Motor neuron (in vitro differentiated cells): ENCODE measurements at regions not wholly inside any gene's neighbourhood (a gene's known extent, or its start where the extent isn't known, plus 50 kb on each side); places are given as distances from the start of the nearest gene placed in this dataset.

ENCODE experiments used
- ATAC-seq, 8 experiments: fragments of 200-7000 bp; cut with Tn5 transposase; replicated peaks in 6 of 8; 2 replicates each; pipeline ENCODE4 v1.8.0; 2021; ENCODE audit warnings: mild to moderate bottlenecking in 8 of 8, moderate library complexity in 8 of 8
- H3K27ac ChIP-seq, 2 donors: fragments of 250-450 bp; sonication (Bioruptor Pico); 2 replicates each; pipeline ENCODE4 v1.9.0; 2021; ENCODE audit warnings: antibody characterized with exemption in 2 of 2, mild to moderate bottlenecking in 2 of 2, moderate library complexity in 1 of 2
- H3K4me1 ChIP-seq, 2 donors: fragments of 250-450 bp; sonication (Bioruptor Pico); replicated peaks in 1 of 2; 2 replicates each; pipeline ENCODE4 v1.6.1; 2021; ENCODE audit warnings: antibody characterized with exemption in 2 of 2, mild to moderate bottlenecking in 2 of 2, moderate library complexity in 1 of 2
- H3K4me3 ChIP-seq, 5 donors: fragments of 250-450 bp; sonication (Bioruptor Pico); 2 replicates each; pipeline ENCODE4 v1.9.0; 2021; ENCODE audit warnings: antibody characterized with exemption in 5 of 5, mild to moderate bottlenecking in 5 of 5, moderate library complexity in 4 of 5
- WGBS, 10 experiments: fragments of 450-650 bp; shearing (Covaris generic); methylation state at CpG; one replicate each; pipeline ENCODE4 v1.0.0; 2022; 5-methylcytosine and 5-hydroxymethylcytosine counted together
- in situ Hi-C, 9 experiments: fragments of 400-800 bp; cut with MboI; loops; one replicate each; pipeline ENCODE4 v1.15.0; 2021; ENCODE audit warnings: low sequenced_read_pairs in 9 of 9, low pct_unique_long_range_greater_than_20kb in 2 of 9; ENCODE audit not compliant: unreplicated experiment in 9 of 9

DNA sequence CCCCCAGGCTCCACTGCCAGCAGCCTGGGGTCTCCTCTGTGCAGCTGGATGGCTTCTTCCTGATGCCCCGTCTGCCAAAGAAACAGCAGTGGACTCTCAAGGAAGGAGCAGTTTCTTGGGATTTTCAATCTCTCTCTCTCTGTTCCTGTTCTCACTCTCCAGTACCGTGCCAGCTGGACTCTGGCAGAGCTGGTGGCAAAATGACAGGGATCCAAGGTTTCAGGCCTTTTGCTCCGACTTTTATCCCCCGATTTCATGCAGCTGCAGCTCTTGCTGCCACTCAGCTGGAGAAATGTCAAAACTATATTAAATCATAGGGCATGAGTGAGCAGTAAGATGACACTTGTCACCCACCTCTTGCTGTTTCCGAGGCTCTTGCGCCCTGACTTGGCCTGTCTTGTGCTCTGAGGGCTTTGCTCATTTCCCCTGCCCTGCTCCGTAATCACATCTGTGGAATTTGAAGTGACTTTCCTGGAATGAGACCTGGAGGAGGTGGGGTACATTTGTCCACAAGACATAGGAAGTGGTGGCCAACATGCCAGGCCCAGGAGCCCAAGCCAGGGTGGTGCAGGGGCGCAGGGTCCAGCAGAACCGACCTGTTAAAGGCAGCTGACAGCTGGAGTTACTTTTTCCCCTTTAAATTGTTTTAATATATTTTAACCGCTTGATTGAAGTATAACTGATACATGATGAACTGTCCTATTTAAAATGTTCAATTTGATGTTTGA lies 576.2 kb downstream of the PTPRU start:
- in situ Hi-C loops: no loop called here
- H3K4me1 ChIP-seq: peaks cover 0 to 4% of the 10 kb centered on the region in 2 donors
- 0 to 88% (median 70%) methylated on average over 1 to 9 of the region's 10 CpGs; no CpG with 5 or more reads in 1 of the 10 experiments for WGBS, 10 experiments
- H3K27ac ChIP-seq: no peak overlapping the region
- ATAC-seq: no peak
- H3K4me3 ChIP-seq: no peak overlapping the region

DNA sequence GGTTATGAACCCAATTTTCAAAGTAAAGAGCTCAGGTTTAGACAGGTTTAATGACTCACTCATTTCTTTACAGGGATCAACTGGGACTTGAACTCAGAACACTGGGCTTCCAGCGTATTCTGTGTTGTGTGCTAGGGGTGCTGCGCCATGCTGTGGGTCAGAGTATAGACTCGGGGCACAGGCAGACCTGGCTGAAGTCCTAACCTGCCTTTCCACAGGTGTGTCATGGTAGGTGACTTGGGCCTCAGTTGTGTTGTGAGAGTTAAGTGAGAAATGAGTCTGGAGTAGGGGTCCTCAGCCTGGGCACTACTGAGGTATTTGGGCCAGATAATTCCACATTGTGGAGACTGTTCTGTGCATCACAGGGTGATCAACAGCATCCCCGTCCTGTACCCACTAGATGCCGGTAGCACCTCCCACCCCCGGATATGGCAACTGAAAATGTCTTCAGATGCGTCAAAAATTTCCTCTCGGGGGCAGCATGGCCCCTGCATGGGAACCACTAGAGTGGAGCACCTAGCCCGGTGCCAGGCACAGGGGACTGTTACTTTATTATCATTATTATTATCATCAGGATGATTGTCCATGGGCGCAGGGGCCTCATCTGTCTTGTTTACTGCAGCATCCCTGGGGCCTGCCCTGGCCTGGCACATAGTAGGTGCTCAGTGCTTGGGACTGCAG lies 575.5 kb downstream of the PTPRU start:
- WGBS, 10 experiments: 17 to 90% (median 80%) methylated on average over 1 to 7 of the region's 10 CpGs; no CpG with 5 or more reads in 3 of the 10 experiments
- in situ Hi-C loops: no loop called here
- H3K4me1 ChIP-seq: peaks cover 0 to 8% of the 10 kb centered on the region in 2 donors

DNA sequence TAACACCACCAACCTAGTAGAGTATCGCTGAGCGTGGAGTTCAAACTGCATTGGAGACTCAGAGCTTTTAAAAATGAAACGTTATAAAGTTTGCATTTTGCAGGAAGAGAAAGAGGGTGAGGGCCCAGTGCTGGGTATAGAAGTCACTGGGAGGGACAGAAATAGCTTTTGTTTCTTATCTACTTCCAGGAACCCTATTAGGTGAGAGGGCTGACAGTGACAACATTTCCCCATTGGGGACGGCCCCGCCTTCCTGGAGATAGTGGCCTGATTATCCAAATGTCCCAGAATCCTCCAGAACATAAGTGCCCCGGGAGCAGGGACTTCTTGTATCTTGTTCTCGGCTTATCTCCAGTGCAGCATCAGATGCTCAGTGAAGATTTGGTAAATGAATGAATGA lies 574.9 kb downstream of the PTPRU start:
- Histone ChIP-seq H3K27ac (no peak overlapping the region), H3K4me3 (no peak overlapping the region), H3K4me1 (peaks cover 0 to 8% of the 10 kb centered on the region in 2 donors)
- 20 to 91% (median 75%) methylated on average over 3 to 7 of the region's 7 CpGs; no CpG with 5 or more reads in 2 of the 10 experiments for WGBS, 10 experiments
- in situ Hi-C loops: no loop called here
- no peak for ATAC-seq

More for the DNA sequence above, 575.5 kb downstream of the PTPRU start:
- Histone ChIP-seq H3K27ac (no peak overlapping the region), H3K4me3 (no peak overlapping the region)
- no peak for ATAC-seq

DNA sequence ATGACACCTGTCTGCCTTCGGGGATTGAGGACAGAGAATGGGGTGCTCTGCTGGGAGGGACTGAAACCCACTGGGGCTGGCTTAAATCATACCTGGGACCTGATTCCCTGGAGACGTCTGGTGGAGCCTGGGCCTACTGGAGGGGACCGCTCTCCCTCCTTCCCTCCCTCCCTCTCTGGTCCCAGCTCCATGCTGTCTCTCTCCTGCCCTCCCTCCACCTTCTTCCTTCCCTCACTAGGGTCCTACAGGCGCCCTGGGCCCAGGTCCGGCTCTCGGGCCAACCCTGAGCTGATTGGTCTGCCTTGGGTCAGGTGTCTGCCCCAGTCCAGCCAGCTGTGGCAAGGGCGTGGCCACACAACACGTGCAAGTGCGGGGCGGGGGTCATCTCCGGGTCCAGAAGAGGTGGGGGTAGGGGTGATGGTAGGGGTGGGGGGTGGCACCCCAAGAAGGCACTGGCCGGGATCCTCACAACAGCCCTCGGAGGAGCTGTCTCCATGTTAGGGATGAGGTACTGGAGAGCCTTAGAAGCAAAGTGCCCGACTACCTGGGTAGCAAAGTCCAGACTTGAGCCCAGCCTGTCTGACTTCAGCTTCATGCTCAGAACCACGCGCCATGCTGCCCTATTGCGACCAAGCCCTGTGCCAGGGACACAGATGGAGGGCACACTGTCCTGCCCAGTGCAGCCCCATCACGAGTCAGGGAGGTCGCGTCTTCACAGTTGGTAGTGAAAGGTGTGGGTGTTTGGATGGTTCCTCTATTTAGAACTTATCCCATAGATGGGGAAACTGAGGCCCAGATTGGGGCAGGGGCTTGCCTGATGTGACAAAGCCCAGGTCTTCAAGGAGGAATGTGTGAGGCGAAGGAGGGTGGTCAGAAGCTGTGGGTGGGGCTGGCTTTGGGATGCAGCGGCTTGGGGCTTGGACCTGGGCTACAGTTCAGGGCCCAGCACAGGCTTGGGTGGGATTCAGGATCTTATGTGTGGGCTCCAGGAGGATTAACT lies 574.1 kb downstream of the PTPRU start:
- H3K27ac ChIP-seq: no peak overlapping the region
- in situ Hi-C loops: no loop called here
- ATAC-seq: no peak
- no peak overlapping the region for H3K4me3 ChIP-seq
- peaks cover 0 to 8% of the 10 kb centered on the region in 2 donors for H3K4me1 ChIP-seq
- 40 to 95% (median 87%) methylated on average over 1 to 11 of the region's 22 CpGs; no CpG with 5 or more reads in 5 of the 10 experiments for WGBS, 10 experiments

DNA sequence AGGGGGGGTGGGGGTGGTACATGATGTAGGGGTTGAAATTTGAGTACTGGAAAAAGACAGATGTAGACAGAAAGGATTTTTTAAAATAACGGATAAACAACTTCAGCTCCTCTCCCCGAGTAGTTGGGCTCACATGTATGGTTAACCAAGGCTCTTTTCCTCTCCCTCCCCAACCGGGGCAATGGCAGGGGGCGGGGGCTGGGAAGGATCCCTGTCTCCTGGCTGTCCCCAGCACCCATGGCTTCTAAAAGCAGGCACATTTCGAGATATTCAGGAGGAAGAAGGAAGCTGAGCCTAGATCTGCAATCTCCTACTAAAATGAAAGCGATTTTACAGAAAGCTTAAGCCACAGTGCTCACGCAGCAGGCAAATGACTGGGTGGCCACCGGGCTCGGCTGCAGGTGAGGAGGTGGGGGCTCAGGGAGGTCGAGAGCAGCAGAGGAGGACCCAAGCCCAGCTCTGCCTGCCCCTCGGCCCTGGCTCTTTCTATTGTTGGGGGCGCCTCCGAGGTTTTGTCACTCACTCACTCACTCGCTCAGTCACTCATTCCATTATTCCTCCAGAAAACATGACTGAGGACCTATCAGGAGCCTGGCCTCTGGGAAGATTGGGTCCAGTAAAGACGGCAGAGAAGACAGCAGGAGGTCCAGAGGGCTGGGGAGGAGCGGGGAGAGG lies 573.3 kb downstream of the PTPRU start:
- in situ Hi-C loops: no loop called here
- WGBS, 10 experiments: 0 to 81% (median 76%) methylated on average over 1 to 12 of the region's 16 CpGs; no CpG with 5 or more reads in 2 of the 10 experiments
- Histone ChIP-seq H3K27ac (no peak overlapping the region), H3K4me1 (peaks cover 0 to 8% of the 10 kb centered on the region in 2 donors), H3K4me3 (no peak overlapping the region)
- no peak for ATAC-seq

DNA sequence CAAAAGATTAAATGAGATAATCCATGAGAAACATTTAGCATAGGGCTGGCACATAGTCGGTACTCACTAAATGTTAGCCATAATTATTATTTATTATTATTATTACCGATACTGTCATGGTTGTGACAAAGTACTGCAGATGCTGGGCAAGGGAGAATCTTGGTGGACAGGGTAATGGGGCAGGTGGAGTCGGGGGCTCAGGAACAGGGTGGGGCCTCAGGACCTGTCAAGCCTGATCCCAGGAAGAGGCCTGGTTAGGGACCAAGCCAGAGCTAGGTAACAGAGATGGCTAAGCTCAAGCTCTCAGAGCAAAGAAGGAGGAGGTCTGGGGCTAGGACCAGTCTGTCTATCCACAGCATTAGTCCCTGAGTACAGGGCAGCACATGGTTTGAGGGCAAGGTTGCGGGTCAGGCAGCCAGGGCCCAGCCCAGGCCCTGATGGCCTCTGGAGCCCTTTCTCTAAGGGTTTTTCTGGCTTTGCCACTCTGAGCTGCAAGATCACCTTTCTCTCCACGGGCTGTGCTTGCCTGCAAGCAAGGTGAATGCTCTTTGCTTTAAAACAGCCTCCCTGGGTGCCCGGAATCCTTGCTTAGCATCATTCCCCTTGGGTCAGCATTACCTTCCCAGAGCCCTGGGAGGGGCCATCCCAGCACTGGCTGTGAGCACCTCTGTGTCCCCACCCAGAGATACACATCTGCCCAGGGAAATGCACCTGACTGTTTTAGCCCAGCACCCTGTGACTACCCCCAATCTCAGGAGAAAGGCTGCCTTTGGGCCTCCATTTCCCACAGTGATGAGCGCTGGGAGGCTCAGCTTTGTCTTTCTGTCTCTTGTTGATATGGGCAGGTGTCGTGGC lies 572.0 kb downstream of the PTPRU start:
- peak in 1 of 8 experiments; percentile 33 for ATAC-seq
- in situ Hi-C loops: no loop called here
- Histone ChIP-seq H3K4me3 (no peak overlapping the region), H3K27ac (no peak overlapping the region), H3K4me1 (peaks cover 0 to 8% of the 10 kb centered on the region in 2 donors)
- WGBS, 10 experiments: 20 to 89% (median 77%) methylated on average over 1 to 8 of the region's 8 CpGs; no CpG with 5 or more reads in 3 of the 10 experiments

DNA sequence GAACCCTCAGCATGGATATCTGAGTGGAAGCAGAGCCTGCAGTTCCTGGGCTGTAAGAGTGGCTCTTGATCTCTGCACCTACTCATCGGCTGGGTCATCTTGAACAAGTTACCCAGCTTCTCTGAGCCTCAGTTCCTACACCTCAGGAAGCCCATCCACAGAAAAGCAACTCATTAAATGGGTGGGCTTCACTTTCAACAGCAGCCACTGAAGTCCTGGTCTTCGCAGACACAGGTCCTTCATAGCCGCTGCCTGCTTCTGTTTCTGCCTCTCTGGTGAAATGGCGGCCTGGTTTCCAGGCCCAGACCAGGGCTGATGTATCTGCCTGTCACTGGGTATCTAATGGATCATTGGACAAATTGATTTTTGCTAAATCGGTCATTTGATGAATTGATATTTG lies 571.4 kb downstream of the PTPRU start:
- no peak for ATAC-seq
- WGBS, 10 experiments: 61 to 100% (median 92%) methylated on average over 1 to 5 of the region's 5 CpGs; no CpG with 5 or more reads in 1 of the 10 experiments
- in situ Hi-C loops: no loop called here
- peaks cover 0 to 8% of the 10 kb centered on the region in 2 donors for H3K4me1 ChIP-seq
- H3K27ac ChIP-seq: no peak overlapping the region
- H3K4me3 ChIP-seq: no peak overlapping the region

DNA sequence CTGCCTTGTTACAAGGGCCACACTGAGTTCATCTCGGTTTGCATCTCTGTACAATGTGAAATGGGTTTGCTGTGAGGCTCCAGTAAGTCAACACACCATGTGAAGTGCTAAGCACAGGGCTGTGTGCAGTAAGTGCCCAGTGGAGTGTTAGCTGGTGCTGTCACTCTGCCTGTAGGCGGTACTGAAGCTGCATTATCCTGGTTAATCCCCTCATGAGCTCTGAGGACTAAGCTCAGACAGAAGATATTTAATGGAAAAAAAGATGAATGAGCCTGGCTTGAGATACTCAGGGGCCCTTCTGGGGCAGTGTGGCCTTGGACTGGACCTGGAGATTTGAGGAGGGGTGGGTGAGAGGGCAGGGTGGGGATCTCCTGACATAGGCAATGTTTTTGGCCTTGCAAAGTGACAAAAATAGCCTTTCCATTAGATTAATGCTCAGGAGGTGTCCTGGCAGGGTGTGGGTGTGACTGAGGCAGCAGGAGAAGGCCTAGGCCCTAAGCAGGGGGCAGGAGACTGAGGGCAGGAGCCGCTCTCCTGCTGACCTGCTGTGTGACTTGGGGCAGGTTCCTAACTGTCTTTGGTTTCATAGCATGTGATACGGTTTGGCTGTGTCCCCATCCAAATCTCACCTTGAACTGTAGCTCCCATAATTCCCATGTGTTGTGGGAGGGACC lies 570.5 kb downstream of the PTPRU start:
- no peak overlapping the region for H3K27ac ChIP-seq
- 0 to 100% (median 43%) methylated on average over 1 to 3 of the region's 4 CpGs; no CpG with 5 or more reads in 3 of the 10 experiments for WGBS, 10 experiments
- in situ Hi-C loops: no loop called here
- H3K4me1 ChIP-seq: peaks cover 0 to 15% of the 10 kb centered on the region in 2 donors
- H3K4me3 ChIP-seq: no peak overlapping the region
- peak in 1 of 8 experiments; percentile 58 for ATAC-seq

DNA sequence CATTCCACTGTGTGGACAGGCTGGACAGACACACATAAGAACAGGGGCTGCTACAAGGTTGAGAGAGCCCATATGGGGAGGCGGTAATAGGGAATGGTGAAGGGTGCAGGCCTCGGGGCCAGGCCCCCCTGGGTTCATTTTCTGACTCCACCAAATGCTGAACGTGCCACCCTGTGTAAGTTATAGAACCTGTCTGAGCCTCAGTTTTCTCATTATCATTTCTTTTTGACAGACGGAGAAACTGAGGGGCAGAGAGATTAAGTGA lies 569.5 kb downstream of the PTPRU start:
- Histone ChIP-seq H3K4me1 (peaks cover 0 to 17% of the 10 kb centered on the region in 2 donors), H3K27ac (no peak overlapping the region), H3K4me3 (no peak overlapping the region)
- WGBS, 10 experiments: 30 to 98% (median 85%) methylated on average over 3 to 4 of the region's 4 CpGs; no CpG with 5 or more reads in 5 of the 10 experiments
- in situ Hi-C loops: no loop called here
- no peak for ATAC-seq

DNA sequence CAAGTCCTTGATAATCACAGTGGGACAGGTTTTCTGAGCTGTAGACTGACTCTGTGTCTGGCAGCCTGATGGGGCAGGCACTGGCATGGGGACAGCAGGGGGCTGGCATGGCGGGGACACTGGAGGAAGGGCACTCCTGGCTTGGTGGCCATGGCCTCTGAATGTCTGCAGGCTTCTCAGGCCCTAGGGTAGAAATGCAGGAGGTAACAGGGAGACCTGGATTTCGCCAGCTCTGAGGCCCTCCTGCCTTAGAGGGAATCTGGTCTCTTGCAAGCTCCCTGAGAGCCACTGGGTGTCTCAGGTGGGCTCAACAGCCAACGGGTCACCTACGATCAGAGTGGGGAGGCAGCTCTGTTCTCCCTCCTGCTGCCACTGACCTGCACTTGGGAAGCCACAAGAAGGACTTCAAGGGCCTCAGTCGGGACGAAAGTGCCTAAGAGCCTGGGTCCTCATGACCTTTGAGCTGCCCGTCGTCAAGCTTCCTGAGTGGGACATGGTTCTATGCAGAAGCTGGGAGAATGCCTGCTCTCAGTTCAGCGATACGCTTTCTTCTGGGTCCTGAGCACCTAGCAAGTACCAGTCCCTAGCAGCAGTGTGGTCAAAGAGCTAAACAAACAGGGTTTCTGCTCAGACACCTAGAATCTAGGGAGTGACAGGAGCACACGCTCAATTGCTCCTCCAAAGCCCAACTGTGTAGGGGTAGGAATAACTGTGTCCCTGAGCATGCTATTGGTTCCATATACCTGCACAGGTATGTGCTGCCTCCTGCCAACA lies 569.0 kb downstream of the PTPRU start:
- H3K27ac ChIP-seq: no peak overlapping the region
- 5 to 100% (median 73%) methylated on average over 1 to 11 of the region's 11 CpGs; no CpG with 5 or more reads in 4 of the 10 experiments for WGBS, 10 experiments

More for the DNA sequence above, 569.0 kb downstream of the PTPRU start:
- Histone ChIP-seq H3K4me3 (no peak overlapping the region), H3K4me1 (peaks cover 0 to 17% of the 10 kb centered on the region in 2 donors)
- no peak for ATAC-seq
- in situ Hi-C loops: no loop called here
